SIG-M5 treated with dmso at 0.1 percent for 504 hours (cell line): ENCODE measurements at regions not wholly inside any gene's neighbourhood (a gene's known extent, or its start where the extent isn't known, plus 50 kb on each side); places are given as distances from the start of the nearest gene placed in this dataset.
A peak's percentile ranks its signal among the peaks of the same experiment; 100 is the strongest.

Experiments
- DNase-seq: peaks from one replicate; lab custom pipeline; 2025; ENCODE audit not compliant: unreplicated experiment; lab: John Stamatoyannopoulos, UW

DNA sequence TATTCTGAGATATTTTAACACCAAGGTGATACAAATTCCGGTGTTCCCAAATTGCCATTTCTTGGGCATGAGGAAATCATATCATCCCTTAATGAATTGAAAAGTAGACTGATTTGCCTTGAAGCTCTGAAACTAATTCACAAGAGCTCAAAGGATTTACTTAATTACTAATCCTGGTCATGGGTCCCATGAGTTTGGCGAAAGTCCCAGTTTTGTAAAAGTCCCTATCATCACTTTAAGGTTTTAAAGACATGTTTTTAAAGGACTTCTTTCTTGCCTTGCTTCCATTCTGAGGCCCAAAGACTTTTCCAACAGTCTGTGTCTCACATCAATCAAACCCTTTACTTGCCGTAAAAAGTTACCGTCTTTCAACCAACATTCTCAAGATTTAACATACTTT is 377.9 kb downstream of the DNAJB9 start:
- DNase-seq, result no peak

DNA sequence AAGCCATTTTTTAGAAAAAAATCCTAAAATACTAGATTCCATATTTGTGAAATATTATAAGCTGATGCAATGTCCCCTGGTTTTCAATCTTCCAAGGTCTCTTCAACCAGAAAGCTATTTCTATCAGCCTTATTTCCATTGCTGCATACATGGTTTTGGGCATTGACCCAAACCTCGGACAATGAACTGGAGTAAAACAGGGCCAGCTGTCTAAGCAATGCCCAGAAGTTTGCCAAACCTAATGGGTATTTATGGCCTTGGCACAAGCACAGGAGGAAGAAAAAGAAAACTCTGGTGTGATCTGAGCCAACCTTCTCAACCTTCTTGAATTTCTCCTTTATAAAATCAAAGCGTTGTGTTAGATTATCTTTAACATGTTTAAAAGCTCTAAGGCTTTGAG is 402.3 kb downstream of the DNAJB9 start:
- no peak for DNase-seq

DNA sequence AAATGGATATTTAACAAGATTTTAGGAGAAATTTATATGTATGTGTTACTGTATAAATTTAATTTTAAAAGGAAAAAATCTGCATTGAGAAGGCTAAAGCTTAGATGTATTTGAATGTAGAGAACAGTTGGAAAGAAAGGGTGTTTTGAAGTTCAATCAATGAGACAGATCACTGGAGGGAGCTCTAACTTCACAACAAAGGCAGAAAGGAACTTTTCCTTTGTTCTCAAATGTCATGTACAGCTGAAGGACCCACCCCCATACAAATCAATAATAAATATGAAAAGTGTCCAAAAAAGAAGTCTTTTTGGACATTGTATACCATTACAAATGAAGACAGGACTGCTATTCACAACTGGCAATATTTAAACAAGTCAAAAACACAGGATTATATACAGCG is 403.4 kb downstream of the DNAJB9 start:
- DNase-seq, result peak; percentile 24

DNA sequence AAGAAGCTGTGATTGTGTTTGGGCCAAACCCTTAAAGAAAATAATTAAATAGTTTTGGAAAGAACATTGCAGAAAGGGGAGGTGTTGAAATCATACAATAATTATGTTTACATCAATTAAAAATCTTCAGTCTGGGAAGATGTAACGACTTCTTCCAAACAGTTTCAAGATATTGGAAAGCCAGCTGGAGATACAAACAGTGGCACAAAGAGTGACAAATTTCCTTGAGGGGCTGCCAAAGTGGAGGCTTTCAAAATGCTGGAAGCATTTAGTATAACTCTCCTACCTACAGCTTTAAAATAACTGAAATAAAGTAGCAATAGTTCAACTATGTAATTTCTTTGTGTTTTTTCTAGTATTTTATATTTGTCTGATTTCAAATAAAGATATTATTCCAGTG is 405.0 kb downstream of the DNAJB9 start:
- DNase-seq, result no peak

DNA sequence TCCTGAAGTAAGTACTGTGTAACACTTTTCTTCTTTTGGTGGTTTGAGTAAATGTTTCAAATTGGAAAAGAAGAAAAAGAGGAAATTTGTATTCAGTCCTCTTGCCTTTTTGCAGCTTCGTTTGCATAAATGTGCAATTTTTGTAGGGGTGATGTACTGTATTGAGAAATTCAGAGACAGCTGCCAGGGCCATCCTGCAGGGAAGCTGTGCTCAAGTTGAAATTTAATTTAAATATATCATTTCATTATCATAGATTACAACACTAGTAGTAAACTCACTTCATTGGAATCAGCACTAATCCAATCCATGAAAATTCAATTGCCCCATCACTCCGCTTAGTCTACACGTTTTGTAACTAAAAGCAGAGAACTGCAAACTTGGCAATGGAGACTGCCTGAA is 415.4 kb downstream of the DNAJB9 start:
- no peak for DNase-seq

DNA sequence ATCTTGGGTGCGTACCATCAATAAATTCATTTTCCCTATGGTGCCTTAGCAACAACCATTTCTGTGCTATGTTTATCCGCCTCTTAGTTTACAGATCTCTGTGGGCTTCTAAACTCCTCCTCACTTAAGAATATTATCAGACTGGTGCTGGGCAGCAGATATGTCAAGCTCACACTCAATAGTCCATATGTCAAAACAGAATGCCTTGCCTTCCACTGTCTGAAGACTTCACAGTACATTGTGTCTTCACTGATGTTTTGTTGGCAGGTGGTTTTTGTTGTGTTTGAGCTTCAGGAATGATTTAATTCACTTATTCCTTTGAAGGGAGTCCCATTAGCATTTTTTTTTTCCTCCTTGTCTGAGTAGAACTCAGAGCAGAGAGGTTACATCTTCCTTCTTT is 419.6 kb downstream of the DNAJB9 start:
- DNase-seq, result no peak

DNA sequence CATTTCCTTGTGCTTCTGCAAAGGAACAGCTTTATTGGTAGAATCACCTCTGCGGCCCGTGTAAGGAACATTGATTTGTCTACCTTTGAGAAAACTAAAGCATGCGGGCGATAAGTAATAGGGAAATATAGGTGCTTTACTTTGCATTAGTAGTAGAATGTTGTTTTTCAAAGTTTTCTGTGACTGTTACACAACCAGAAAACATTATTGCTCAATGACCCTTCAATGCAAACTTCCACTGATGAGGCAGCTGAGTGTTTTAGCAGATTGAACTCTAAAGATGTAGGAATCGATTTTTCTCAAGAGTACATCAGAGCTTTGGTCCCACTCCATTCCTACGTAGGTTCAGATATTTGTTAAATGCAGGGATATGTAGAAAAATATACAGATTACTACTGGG is 427.8 kb downstream of the DNAJB9 start:
- DNase-seq, result no peak

DNA sequence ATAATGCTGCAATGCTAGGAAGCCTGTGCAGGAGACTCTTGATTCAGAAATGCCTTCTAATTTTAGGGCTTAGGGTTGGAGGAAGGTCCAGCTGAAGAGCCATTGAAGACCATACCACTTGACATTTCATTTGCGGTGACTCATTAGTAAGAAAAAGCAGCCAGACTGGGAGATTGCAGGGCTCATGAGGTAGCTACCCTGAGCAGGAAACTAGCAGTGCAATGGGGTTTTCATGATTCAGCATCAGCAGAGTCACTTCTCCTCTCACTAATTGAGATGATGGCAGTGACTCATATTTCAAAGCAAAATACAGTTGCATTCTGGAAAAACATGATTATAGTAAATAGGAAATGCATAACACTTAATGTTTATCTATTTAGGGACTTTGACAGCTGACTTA is 434.1 kb downstream of the DNAJB9 start:
- DNase-seq, result no peak

DNA sequence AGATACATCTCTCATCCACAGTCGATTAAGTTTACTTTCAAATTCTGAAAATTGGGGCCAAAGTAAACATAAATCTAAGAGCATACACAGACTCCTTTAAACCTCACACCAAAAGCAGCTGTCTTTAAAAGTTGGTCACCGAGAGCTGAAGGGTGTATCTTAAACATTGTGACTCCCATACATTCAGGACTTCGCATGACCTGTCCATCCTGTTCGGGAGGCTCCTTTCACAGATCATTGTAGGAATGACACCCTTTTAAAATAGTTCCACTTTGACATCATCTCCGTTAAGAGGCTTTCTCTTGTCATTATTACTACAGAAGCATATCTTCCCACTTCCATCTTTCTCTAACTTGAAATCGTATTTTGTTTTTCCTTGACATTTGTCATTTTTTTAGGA is 440.0 kb downstream of the DNAJB9 start:
- DNase-seq, result no peak

DNA sequence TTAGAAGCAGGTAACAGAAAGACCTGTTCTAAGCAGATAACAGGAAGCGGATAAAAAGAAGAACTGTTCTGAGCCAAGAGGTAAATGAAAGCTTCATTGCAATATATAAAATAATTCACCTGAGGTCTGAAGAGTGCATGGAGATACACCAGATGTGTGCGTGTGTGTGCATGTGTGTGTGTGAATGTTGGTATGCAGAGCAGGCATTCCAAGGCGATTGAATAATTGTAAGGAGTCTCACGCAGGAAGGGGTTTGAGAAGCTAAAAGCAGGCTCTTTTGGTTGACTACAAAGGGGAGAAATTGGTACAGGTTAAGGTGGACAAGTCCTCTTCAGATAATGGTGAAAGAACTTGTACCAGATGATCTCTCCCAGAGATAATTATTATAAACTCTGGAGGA is 450.6 kb downstream of the DNAJB9 start:
- DNase-seq, result no peak

DNA sequence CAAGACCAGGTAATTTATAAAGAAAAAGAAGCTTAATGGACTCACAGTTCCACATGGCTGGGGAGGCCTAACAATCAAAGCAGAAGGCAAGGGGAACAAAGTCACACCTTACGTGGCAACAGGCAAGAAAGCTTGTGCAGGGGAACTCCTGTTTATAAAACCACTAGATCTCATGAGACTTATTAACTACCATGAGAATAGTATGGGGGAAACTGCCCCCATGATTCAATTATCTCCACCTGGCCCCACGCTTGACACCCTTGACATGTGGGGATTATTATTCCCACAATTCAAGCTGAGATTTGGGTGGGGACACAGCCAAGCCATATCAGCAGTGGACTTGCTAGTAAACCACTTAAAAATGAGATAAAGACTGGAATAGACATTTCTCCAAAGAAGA is 451.7 kb downstream of the DNAJB9 start:
- no peak for DNase-seq

DNA sequence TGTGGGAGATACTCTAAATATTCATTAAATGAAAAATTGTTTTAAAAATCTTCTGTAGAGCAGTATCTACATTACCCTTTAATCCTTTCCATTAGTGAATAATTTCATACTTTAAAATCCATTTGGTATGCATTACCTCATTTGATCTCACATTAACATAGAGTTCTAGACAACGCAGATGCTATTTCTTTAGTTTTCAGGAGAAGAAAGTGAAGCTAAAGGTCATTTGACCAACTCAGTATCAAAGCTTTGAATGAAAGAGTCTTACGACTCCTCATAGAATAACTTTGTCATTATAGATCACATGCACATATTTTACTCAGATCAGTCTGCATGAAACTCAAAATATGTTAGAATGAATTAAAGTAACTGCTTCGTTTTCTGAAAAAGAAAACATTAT is 460.2 kb downstream of the DNAJB9 start:
- no peak for DNase-seq

DNA sequence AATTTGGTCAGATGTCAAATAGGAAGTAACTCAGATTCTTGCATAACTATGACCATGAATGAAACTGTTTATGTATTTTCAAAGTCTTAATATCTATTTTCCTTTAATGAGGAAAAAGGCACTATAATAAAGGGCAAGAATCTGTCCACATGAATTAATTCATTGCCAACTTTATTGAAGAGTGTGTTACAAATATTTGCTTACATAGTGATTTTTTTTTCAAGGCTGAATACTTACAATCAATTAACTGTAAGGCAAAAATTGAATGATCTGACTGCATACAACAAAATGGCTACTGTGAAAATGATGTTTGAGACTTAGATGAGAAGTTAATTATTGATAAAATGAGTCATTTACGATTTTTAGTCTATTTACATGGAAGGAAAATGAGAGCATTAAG is 475.0 kb downstream of the DNAJB9 start:
- DNase-seq, result no peak

DNA sequence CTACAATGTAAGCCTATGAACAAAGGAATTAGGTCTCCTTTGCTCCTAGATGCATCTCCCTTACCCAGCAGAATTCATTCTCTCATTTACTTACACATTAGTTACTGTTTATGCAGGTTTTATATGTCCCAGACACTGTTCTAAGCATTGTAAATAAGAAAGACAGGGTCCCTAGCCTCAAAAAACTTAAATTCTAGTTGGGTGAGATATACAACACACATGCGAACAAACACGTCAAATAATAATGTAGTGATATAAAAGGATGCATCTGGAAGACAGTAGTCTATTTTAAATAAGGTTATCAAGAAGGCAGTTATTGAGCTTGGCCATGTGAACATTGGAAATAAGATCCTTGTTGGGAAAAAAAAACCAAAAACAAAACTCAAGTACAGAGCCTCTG is 479.7 kb downstream of the DNAJB9 start:
- DNase-seq, result no peak

DNA sequence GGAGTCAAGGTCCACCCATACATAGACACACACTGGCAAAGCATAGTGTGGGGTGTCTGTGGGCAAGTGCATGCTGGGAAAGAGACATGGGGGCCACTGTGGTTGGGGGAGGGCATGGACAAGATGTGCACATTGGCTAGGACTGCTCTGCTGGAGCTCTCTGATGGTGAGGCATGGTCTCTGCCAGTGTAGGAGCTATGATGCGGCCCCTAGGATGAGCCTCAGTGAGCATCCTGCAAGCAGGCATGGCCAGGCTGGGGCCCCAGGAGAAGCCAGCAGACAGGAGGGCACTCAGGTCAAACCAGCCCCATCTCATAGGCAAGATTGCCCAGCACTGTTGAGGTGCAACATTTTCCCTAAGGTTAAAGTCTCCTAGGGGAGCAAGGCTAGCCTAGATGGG is 489.4 kb downstream of the DNAJB9 start:
- DNase-seq, result no peak

DNA sequence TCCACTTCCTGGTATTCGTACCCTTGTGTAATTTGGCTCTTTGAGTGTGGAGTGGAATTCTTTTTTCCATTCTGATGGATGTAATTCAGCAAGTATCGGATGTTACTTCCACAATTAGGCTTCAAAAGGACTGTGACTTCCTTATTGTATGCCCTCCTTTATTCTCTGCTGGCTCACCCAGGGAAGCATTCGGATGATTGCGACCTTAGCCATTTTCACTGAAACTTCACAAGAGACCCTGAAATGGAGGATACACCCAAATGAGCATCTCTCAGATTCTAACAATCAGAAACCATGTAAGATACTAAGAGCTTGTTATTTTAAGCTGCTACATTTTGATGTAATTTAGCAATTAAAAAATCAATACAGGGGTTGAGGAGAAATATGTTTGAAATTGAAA is 493.1 kb downstream of the DNAJB9 start:
- no peak for DNase-seq

DNA sequence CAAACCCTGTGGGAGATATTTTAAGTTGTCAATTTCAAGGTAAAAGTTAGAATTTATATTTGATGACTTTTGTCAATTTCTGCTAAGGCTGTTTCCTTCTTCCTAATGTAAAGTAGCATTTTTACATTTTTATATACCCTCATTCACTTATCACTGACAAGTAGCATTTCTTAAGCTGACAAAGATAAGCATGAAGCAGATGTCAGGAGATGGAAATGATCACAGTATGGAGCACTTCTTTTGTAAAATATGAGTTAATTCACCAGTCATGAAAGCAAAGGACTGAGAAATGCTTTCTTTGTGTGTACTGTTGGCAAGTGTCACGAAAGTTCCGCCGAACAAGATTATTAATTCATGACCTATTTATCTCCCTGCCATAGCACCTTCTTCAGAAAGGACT is 503.9 kb downstream of the DNAJB9 start:
- no peak for DNase-seq

DNA sequence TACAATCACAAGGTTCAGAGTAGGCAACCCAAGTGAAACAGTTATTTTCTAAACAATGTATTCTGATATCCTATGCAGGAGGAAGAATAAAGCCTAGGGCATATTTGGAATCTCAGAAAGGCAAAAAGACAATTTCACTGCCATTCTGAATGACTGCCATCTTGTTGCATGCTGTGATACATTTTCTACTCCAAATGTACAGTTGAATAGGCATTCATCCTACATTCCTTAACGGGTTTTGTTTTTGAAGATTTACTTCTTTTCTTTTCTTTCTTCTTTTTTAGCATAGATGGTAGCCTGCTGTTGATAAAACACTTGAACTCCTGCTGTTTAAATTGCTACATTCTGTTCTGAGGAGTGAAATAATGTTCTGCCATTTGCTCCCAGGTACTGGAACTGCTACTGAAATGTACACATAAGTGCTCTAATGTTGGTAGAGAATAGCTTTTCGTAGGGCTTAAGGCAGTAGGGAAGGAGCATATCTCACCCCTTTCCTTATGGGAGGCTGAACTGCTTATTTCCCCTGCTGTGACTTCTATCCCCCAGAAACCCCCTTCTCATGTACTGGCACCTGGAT is 506.8 kb downstream of the DNAJB9 start:
- no peak for DNase-seq

DNA sequence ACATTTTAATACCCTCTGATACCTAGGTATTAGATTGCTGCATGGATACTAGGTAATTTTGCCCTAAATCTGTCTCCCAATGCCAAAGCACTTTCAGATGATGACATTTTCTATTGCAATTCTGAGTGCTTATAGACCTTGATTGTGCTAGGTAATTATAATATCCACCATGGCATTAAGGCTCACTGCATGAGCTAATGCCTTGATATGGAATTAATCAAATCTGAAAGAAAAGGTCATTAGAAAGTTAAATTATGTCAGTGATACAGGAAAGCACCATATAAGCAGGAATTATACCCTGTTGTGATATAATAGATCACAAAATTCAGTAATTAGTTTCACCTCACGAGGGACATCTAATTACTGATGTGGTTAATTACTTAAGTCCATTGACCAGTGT is 521.4 kb downstream of the DNAJB9 start:
- no peak for DNase-seq

DNA sequence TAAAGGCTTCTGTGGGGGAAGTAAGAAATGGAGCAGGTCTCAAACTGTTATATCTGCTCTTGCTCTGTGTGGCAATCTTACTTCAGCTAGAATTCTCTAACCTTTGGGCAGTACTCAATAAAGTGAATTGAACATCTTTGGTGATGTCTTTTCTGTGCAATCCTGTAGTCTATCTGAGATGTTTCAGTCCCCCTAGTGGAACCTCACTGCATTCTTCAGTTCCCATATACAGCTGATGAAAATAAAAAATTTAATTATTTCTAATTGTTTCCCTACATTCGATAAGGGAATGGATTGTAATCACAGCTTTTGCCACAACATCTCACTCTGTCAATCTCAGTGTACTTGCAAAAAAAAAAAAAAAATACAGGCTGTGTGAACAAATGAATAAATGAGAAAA is 522.6 kb downstream of the DNAJB9 start:
- no peak for DNase-seq

DNA sequence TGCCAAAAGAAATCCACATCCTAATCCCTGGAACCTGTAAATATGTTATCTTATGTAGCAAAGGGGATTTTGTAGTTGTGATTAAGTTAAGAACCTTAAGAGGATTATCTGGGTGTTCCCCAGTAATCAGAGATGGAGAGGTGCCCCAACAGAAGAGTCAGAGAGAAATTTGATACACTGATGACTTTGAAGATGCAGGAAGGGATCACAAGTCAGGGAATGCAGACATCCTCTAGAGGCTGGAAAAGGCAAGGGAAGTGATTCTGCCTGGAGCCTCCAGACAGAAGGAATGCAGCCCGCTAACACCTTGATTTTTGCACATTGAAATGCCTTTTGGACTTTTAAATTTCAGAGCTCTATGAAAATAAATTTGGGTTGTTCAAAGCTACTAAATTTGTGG is 531.7 kb downstream of the DNAJB9 start:
- no peak for DNase-seq

DNA sequence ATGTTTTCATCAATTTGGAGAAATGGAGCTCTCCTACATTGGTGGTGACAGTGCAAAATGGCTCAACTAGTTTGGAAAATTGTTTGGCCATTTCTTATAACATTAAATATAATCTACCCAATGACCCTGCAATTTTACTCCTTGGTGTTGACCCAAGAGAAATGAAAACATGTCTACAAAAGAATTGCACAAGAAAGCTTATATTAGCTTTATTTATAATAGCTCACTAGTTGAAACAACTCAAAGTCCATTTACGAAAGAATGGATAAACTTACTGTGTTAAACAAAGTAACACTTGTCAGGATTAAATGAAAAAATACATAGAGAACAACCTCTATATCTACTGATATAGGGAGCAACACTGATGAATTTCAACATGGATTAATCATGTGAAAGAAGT is 539.9 kb downstream of the DNAJB9 start:
- no peak for DNase-seq

DNA sequence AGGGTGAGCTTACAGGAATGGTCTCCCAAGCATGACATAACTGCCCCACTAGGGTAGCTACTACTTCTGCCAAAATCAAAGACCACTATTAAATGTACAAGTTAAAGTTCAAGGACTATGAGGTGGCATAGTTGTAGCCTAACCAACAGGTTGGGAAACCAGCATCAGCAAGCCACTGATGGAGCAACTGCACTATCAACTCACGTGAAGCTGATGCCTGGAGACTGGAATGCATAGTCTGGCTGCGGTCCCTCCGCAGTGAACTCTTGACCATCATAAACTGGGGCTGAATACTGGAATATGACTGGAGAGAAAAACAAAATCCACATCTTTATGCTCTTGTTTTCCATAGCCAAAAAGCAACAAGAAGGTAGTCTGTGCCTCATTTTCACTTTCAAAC is 541.4 kb downstream of the DNAJB9 start:
- DNase-seq, result no peak
